Esophagus squamous epithelium (tissue), 5 donors: ENCODE measurements at regions not wholly inside any gene's neighbourhood (a gene's known extent, or its start where the extent isn't known, plus 50 kb on each side); places are given as distances from the start of the nearest gene placed in this dataset.

Experiments
- DNase-seq: peaks from one replicate; lab custom pipeline; 2025; lab: John Stamatoyannopoulos, UW
- H3K27ac ChIP-seq, 4 donors: fragments of 200-600 bp; sonication (generic); one replicate each; pipeline ENCODE4 v1.5.1; 2016 to 2019; ENCODE audit warnings: mild to moderate bottlenecking in 1 of 4
- H3K27me3 ChIP-seq, 4 donors: fragments of 200-600 bp; sonication (generic); 1 replicate in 3 of 4; 2 replicates in 1 of 4; pipeline versions ENCODE4 v1.5.1 to v1.6.0; 2017 to 2021; ENCODE audit warnings: antibody characterized with exemption in 1 of 4
- H3K36me3 ChIP-seq, 3 donors: fragments of 200-600 bp; sonication (generic); one replicate each; pipeline ENCODE4 v1.5.1; 2016 to 2019
- H3K4me1 ChIP-seq, 3 donors: fragments of 200-600 bp; sonication (generic); one replicate each; pipeline ENCODE4 v1.5.1; 2017 to 2019
- H3K4me3 ChIP-seq, 4 donors: fragments of 200-600 bp; sonication (generic); 1 replicate in 3 of 4; 2 replicates in 1 of 4; pipeline ENCODE4 v1.5.1; 2016 to 2019; ENCODE audit warnings: mild to moderate bottlenecking in 2 of 4, moderate library complexity in 1 of 4
- H3K9me3 ChIP-seq, 3 donors: fragments of 200-600 bp; sonication (generic); one replicate each; pipeline ENCODE4 v1.5.1; 2016 to 2019
- CTCF ChIP-seq, 6 experiments: fragments of 450-650 bp in 4 of 6; fragments of 200-600 bp in 2 of 6; sonication (generic) in 2 of 6; IDR thresholded peaks; one replicate each; pipeline ENCODE4 v1.5.1; 2016 to 2019; ENCODE audit warnings: antibody characterized with exemption in 6 of 6, mild to moderate bottlenecking in 4 of 6, moderate library complexity in 4 of 6
- POLR2A ChIP-seq, 4 donors: fragments of 450-650 bp; IDR thresholded peaks; one replicate each; pipeline ENCODE4 v1.6.1; 2017; ENCODE audit warnings: antibody characterized with exemption in 4 of 4, mild to moderate bottlenecking in 4 of 4, moderate library complexity in 3 of 4
- WGBS, 2 donors: methylation state at CpG; one replicate each; pipeline ENCODE4 v1.1.5; 2018; 5-methylcytosine and 5-hydroxymethylcytosine counted together
- intact Hi-C: fragments of 100-400 bp; cut with DNase I; formaldehyde crosslinking; loops from one replicate; pipeline ENCODE4 v1.15.0; 2022
- donor health status: DM: yes; HTN: yes; CAD: no.

- no peaks in the 10 kb centered on the region for H3K27me3 ChIP-seq
- H3K36me3 ChIP-seq = no peaks in the 10 kb centered on the region
- no peak overlapping the region for H3K4me3 ChIP-seq
- intact Hi-C loops = no loop called here
- no peak for DNase-seq
- H3K4me1 ChIP-seq = no peaks in the 10 kb centered on the region
- no peaks in the 10 kb centered on the region for H3K9me3 ChIP-seq
- TF ChIP-seq POLR2A (IDR thresholded peaks at IDR 0.05) = no peak
- no peak for TF ChIP-seq CTCF (IDR thresholded peaks at IDR 0.05)
- H3K27ac ChIP-seq = no peak overlapping the region
Measured at GRCh38 chr6:90689172-90689571, 102.3 kb upstream of the MAP3K7 start.

GRCh38 chr6:90687775-90688380, 101.0 kb upstream of the MAP3K7 start:
- WGBS, 2 donors = 65 to 71% methylated on average over 3 of the region's 3 CpGs
- no peaks in the 10 kb centered on the region for H3K4me1 ChIP-seq
- H3K4me3 ChIP-seq = no peak overlapping the region
- no peaks in the 10 kb centered on the region for H3K36me3 ChIP-seq
- H3K9me3 ChIP-seq = no peaks in the 10 kb centered on the region
- intact Hi-C loops = no loop called here
- H3K27me3 ChIP-seq = no peaks in the 10 kb centered on the region
- TF ChIP-seq CTCF (IDR thresholded peaks at IDR 0.05) (no peak), POLR2A (IDR thresholded peaks at IDR 0.05) (no peak)
- H3K27ac ChIP-seq = no peak overlapping the region
- no peak for DNase-seq

- Histone ChIP-seq H3K9me3 (no peaks in the 10 kb centered on the region), H3K27ac (no peak overlapping the region), H3K4me3 (no peak overlapping the region), H3K4me1 (no peaks in the 10 kb centered on the region), H3K27me3 (no peaks in the 10 kb centered on the region), H3K36me3 (no peaks in the 10 kb centered on the region)
- WGBS, 2 donors = 81 to 86% methylated on average over 2 of the region's 2 CpGs
- TF ChIP-seq POLR2A (IDR thresholded peaks at IDR 0.05) = no peak
- TF ChIP-seq CTCF (IDR thresholded peaks at IDR 0.05) = no peak
- DNase-seq = no peak
- intact Hi-C loops = no loop called here
Measured at GRCh38 chr6:90681863-90682262, 95.0 kb upstream of the MAP3K7 start.

- Histone ChIP-seq H3K36me3 (no peaks in the 10 kb centered on the region), H3K4me3 (no peak overlapping the region), H3K4me1 (no peaks in the 10 kb centered on the region), H3K27me3 (no peaks in the 10 kb centered on the region), H3K9me3 (no peaks in the 10 kb centered on the region), H3K27ac (no peak overlapping the region)
- intact Hi-C loops = no loop called here
- TF ChIP-seq CTCF (IDR thresholded peaks at IDR 0.05) (no peak), POLR2A (IDR thresholded peaks at IDR 0.05) (no peak)
- no peak for DNase-seq
- WGBS, 2 donors = 64 to 65% methylated on average over 9 to 10 of the region's 10 CpGs
Measured at GRCh38 chr6:90678049-90678779, 91.3 kb upstream of the MAP3K7 start.

GRCh38 chr6:90677440-90677839, 90.6 kb upstream of the MAP3K7 start:
- DNase-seq = no peak
- H3K9me3 ChIP-seq = no peaks in the 10 kb centered on the region
- no peaks in the 10 kb centered on the region for H3K27me3 ChIP-seq
- 72 to 82% methylated on average over 4 of the region's 4 CpGs for WGBS, 2 donors
- H3K4me1 ChIP-seq = no peaks in the 10 kb centered on the region
- TF ChIP-seq POLR2A (IDR thresholded peaks at IDR 0.05) = no peak
- no peak for TF ChIP-seq CTCF (IDR thresholded peaks at IDR 0.05)
- H3K4me3 ChIP-seq = no peak overlapping the region
- intact Hi-C loops = no loop called here
- no peaks in the 10 kb centered on the region for H3K36me3 ChIP-seq
- H3K27ac ChIP-seq = no peak overlapping the region
